Right ventricle myocardium superior (tissue), 1 donor: ENCODE measurements at regions not wholly inside any gene's neighbourhood (a gene's known extent, or its start where the extent isn't known, plus 50 kb on each side); places are given as distances from the start of the nearest gene placed in this dataset.
"Not testable (repeated sequence)": the region's sequence is repeated elsewhere in the genome, so short reads cannot be mapped to it uniquely, and the experiment has no call there.

ENCODE experiments used
- ATAC-seq: fragments of 200-7000 bp; cut with Tn5 transposase; one replicate; pipeline ENCODE4 v1.9.1; 2020; ENCODE audit warnings: mild to moderate bottlenecking; ENCODE audit not compliant: poor library complexity
- DNase-seq: peaks from one replicate; pipeline ENCODE4 v3.0.0-alpha.2; 2020
- intact Hi-C: fragments of 100-400 bp; cut with DNase I; formaldehyde crosslinking; loops from one replicate; pipeline ENCODE4 v1.11.2; 2022
- donor health status: DM: no; HTN: yes; CAD: no; lungs with severe emphysema.

DNA sequence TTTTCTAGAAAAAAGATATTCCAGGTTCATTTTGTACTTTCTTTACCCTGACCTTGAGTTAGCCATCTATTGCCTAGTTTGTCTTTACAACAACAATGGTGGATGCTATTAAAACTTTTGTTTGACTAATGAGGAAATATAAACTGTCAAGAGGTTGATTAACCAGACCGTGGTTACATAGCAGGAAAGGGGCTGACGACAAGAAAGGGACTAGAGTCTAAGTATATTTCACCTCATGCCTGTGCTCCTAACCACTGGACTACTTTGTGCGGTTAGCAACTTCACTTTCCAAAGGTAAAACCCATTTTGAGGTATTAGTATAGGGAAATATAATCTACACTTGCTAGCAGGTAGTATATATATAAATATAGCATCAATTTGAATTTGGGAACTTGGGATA lies 327.1 kb downstream of the SATB1 start:
- intact Hi-C loops = no loop called here
- ATAC-seq (no peak), DNase-seq (no peak)

DNA sequence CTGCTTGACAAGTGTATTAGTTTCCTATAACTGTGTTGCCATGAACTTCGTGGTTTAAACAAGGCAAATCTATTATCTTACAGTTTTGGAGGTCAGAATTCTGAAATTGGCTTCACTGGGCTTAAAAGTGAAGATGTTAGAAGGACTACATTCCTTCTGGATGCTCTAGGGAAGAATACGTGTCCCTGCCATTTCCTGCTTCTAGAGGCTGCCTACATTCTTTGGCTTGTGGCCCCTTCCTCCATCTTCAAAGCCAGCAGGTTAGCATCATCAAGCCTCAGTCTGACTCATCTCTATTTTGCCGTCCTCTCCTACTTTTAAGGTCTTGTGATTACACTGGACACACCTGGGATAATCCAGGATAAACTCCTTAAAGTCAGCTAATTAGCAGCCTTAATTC lies 327.7 kb downstream of the SATB1 start:
- intact Hi-C loops = no loop called here

DNA sequence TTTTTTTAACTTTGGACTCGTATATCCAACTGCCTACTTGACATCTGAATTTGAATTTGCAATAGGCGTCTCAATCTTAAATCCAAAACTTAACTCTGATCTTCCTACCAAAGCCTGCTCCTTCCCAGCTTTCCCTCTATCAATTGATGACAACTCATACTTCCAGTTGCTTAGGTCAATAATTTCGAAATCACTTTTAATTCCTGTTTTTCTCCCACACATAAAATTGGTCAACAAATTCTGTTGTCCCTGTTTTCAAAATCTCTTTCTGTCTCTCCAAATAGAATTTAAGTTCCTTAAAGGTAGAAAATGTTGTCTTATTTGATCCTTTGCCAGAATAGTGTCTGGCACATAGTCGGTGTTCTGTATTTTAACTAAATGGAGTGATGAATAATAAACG lies 332.4 kb downstream of the SATB1 start:
- intact Hi-C loops = no loop called here
- DNase-seq (no peak), ATAC-seq (no peak)

More for the DNA sequence above, 327.7 kb downstream of the SATB1 start:
- no peak for ATAC-seq
- DNase-seq = no peak

DNA sequence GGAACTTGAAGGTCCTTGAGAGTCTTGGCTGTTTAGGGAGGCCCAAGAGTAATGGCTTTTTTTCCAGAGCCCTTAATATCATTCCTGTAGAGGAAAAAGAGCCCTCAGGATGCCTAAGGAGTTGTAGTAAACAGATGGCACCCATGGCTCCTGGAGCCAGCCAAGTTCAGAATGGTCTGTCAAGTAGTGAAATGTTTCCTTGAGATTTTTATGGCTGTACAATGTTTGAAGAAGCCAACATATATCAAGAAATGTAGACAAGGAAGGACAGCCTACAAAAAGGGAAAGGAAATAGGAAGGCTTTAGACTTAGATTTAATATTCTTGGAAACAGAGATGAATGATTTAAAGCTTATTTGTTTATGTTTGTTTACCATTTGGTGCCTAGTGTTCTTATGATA lies 334.8 kb downstream of the SATB1 start:
- DNase-seq (no peak), ATAC-seq (no peak)
- intact Hi-C loops = no loop called here

DNA sequence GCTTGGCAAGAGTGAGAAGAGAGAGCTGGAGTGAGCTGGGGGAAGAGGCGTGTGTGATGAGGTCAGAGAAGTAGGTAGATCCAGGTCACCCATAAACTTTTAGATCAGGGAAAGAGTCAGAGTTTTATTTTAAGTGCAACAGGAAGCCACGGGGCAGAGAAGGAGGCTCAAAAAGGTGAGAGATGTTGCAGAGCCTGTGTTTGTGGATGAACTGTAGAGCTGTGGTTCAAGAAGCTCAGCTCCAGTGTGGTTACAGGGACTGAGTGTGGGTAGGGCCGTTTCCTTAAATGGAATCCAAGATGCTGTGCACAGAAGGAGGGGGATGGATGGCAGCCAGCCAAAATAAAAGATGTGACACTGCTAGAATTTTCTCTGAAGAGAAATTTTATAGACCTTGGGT lies 337.2 kb downstream of the SATB1 start:
- ATAC-seq = no peak
- intact Hi-C loops = no loop called here
- DNase-seq = no peak

DNA sequence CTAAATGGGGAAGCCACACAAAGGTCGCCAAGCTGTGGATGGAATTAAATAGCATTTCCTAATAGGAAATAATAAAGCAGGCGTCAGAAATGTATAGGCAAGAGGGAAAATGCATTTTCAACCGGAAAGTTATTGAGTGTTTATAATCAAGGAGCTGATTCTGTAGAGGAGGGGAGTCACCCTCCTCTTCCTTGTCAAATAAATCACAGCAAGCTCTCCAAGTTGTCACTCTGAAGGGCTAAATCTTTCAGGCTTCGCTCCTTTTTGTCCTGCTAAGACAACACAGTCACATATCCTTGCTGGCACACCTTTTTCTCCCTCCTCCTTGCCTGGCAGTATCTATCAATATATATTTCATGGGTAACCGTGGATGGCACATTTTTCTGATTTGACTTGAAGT lies 338.4 kb downstream of the SATB1 start:
- DNase-seq (no peak), ATAC-seq (no peak)
- intact Hi-C loops = no loop called here

DNA sequence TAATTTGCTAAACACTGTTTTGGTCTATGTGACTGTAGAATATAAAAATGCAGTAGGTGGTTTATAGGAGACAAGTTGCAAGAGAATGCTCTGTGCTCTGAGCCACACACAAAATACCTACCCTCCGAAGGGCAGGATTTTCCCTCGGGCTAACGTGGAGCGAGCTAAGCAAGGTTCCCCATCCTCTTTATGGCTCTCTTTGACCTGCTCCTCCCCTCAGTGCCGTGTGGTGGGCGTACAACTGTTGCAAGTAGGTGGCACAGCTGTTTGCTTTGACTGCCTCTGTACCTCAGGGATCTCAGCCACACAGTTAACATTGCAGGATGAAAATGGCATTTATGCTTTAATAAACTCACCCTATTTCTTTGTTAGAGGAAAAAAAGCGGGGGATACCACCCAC lies 339.1 kb downstream of the SATB1 start:
- DNase-seq = no peak
- ATAC-seq = no peak

DNA sequence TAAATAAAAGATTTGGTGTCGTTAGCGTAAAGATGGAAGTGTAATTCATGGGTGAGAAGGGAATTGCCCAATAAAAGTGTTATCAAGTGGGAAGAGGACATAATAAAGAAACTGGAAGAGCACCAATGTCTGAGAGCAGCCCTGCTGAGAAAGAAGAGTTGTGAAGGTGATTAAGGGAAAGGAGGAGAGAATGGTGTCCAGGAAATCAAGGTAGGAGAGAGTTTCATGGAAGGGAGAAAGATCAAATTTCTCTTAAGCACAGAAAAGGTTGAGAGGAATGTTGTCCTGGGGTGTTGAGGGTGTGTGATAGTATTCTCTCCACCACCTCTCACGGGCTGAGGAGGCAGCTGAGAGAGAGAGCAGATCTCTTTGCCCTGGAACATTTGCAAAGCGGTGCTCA lies 339.7 kb downstream of the SATB1 start:
- no peak for ATAC-seq
- no peak for DNase-seq

More for the DNA sequence above, 339.1 kb downstream of the SATB1 start:
- intact Hi-C loops = no loop called here

DNA sequence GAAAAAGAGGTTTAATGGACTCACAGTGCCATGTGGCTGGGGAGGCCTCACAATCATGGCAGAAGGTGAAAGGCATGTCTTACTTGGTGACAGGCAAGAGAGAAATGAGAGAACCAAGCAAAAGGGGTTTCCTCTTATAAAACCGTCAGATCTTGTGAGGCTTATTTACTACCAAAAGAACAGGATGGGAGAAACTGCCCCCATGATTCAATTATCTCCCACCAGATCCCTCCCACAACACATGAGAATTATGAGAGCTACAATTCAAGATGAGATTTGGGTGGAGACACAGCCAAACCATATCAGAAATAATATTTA lies 340.8 kb upstream of the TBC1D5 start:
- ATAC-seq, DNase-seq, intact Hi-C loops: not testable (repeated sequence)

More for the DNA sequence above, 339.7 kb downstream of the SATB1 start:
- intact Hi-C loops = no loop called here

DNA sequence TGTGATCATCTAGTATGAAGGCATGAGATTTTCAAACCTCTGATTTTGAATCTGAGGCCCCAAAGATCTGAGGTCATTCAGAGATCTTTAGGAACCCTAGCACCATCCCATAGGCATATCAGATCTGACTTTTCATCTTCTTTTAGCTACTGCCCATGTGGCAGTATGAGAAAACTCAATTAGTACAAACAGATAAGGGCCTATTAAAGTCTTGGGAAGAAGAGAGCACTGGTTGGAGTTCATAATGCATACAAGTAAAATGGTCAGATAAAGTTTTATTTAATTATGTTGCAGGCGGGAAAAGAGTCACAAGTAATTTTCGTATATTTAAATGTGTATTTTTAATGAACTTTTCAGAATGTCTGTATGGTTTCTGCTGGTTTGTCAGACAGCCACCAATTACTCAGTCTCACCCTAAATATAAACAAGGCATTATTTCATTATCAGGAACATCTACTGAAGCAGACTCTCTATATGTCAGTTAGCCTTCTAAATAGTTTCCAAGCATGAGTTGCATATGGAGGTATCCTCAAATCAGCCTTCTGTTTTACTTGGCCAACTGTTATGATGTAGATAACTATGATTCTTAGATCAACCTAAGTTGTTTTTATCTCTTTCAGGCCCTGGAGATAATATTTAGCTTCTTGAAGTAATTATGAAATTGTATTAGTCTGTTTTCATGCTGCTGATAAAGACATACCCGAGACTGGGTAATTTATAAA lies 340.3 kb upstream of the TBC1D5 start:
- no peak for ATAC-seq
- intact Hi-C loops = no loop called here
- DNase-seq = no peak

DNA sequence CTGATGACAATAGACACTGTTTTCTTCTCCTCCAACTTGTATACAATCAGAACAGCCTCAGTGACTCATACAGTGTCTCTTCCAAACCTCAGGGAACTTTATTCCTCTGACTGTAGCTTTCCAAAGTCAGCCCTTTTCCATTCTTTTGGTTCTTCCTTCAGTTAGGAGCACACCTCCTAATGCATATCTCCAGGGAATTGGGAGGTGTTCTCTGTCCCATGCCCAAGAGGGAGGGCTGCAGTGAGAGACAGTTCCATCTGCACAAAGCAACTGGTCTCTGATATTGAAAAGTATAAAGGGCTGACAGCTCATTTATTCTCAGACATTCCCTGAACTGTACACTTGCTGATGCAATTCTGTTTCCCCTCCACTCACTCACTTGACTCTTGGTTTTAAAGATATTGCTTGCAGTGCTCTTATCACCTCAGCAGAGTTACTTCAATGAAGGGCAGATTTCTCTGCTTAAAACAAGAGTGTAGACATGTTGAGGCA lies 337.8 kb upstream of the TBC1D5 start:
- intact Hi-C loops = no loop called here
- no peak for ATAC-seq
- DNase-seq = no peak

DNA sequence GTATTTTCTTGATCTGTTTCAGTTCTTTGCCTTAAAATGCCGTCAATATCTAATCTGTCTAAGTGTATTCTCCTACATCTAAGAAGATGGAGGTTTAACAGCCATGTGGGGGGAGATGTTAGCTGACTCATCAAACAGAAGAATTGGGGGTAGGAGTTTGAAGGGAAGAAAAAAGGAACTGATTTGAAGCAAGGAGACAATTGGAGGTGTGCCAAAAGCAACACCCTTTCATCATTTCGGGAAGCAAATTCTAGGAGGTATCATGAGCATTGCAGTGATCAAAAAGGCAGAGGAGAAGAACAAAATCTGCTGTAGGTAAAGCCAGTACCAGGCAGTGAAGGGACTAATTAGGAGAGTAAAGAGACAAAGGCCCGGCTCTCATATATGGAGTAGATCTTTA lies 337.3 kb upstream of the TBC1D5 start:
- ATAC-seq = no peak
- no peak for DNase-seq
- intact Hi-C loops = no loop called here

DNA sequence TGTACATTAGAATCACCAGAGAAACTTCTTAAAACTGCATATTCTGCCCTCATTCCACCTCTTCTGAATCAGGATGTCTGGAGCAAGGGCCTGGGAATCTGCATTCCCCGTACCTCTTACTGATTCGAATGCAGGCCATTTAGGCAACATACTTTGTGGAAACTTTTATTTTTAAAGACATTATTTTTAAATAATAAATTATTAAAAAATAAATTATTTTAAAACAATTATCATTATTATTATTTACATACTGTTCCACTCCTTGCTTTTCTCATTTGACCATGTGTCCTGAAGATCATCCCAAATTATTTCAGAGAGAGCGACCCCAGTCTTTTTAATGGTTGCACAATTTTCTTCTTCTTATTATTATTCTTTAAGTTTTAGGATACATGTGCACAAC lies 336.6 kb upstream of the TBC1D5 start:
- intact Hi-C loops = no loop called here
- no peak for ATAC-seq
- no peak for DNase-seq

DNA sequence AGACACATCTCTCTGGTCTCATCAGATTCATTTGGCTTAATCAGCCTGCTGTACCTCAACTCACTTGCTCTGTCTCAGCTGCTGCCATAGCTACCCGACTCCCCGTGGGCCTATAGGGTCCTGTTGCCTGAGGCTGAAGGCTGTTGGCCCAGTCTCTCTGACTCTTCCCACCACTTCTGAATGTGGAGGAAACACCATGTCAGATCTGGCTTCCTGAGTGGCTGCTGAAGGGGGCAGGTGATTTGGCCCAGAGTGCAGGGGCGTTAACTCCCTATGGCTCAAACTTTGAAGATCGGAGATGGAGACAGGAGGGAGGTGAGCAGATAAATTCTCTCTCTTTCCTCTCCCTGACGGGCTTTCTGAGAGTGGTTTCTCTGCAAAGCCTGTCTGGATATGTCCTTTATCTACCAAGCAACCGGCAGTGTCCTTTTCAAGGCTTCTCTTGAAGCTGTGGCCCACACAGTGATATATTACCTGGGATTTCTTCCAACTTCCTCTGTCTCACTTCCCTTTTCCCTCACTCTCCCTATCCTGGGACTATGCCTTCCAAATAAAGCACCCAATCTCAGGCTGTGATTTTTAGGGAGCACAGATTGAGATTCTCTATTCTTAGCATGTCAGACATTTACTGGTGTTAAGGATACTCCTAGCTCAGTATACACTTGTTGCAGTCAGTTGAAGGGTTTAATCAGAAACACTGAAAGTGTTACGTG lies 334.9 kb upstream of the TBC1D5 start:
- ATAC-seq (no peak), DNase-seq (no peak)
- intact Hi-C loops = no loop called here

DNA sequence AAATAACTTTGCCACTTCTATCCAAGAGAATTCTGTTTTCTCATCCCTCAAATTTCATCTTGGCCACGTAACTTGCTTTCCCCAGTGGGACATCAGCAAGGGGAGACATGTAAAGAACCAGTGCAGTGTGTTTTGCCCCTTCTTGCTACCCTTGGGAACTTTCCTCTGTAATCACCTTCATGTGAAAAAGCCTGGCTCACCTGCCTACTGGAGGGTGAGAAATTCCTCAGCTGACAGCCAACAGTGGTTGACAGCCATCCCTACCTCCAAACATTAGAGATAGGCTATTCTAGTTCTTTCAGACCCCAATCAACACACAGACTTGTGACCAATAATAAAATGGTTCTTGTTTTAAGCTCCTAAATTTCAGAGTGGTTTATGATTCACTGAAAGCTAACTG lies 333.9 kb upstream of the TBC1D5 start:
- DNase-seq = no peak
- ATAC-seq = no peak
- intact Hi-C loops = no loop called here

DNA sequence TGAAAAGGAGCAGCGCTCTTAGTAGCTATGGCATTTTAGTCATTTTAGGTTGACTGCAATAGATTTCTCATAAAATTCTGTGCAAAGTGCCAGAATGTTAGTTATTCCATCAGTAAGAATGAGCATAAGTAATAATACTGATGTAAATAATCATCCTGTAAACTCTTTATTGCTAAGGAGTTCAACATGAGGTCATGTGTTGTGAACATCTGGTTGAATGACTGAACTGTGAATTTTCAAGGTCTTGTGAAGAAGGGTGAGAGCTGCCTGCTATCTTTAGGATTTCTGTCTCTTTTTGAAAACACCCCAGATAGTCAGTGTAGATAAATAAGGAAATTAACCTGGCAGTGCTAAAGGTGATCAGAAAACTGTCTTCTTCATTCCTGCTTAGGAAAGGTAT lies 333.4 kb upstream of the TBC1D5 start:
- DNase-seq (no peak), ATAC-seq (no peak)
- intact Hi-C loops = no loop called here

DNA sequence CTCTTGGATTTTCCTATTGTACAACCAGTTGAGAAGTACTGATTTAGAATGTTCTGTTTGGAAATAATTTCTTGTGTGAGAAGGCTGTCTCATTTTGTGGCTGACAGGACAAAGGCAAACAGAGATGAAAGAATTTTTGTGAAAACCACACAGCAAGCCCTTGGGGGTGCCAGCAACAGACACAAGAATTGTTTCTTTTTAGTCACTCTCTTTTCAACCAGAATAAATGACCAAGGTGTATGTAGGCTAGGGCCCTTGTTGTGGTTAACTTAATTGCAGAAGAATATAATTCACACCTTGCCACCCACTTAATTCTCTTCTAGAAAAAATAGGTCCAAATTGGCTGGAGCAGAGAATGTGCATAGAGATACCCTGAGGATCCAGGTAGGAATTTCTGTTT lies 329.4 kb upstream of the TBC1D5 start:
- no peak for DNase-seq
- ATAC-seq = no peak
- intact Hi-C loops = no loop called here

DNA sequence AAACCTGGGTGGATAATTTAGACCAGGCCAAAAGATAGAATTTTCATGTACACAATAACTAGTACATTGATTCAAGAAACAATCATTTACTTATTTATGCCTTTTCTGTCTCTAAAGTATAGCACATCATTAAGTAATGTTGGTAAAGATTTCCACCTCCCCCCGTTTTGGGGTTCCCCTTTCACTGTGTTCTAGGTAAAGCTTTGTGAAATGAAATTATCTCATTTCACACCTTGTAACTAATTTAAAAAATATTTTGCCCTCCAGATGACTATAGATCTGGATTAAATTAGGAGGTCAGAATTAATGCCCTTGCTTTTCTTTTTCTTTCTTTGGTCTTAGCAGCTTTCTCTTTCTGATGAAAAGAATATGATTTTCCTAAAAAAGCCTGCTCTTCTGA lies 328.5 kb upstream of the TBC1D5 start:
- DNase-seq = no peak
- ATAC-seq = no peak
- intact Hi-C loops = no loop called here

DNA sequence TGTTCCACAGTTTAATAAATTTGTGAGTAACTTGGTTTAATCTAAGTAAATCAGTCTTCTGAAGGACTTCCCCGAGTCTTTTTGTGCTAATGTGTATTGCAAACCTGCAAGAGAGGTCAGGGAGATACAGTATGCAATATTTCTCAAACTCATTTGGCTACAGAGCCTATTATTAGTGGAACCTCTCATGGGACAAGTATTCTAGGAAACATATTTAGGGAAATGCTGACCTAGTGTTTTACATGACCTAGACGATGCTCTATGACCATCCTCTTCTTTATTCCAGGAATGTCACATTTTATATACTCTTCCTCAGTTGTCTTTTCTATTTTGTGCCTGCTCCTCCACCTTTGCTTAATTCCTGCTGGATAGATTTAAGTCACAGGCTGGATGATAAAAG lies 327.8 kb upstream of the TBC1D5 start:
- intact Hi-C loops = no loop called here
- peak; percentile 51 for ATAC-seq
- DNase-seq = no peak

DNA sequence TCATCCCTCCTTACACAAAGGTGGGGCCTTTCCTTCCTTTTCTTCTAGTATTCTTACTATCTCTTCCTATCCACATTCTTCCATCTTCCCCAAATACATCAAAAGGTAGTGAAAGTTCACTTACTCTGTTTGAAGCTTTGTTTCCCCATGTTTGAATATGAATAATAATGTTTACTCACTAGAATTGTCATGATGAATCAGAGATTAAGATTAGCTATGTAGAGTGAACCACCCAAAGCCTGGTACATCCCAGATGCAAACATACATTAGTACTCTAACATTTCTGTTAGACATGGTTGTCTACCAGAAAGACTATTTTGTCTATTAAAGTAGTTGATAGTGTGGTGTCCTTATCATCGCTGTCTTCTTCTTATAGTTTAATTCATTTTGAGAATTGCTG lies 327.1 kb upstream of the TBC1D5 start:
- ATAC-seq (no peak), DNase-seq (no peak)
- intact Hi-C loops = no loop called here
